ENCODE measurements at regions not wholly inside any gene's neighbourhood (a gene's known extent, or its start where the extent isn't known, plus 50 kb on each side); places are given as distances from the start of the nearest gene placed in this dataset.

GRCh38 chr1:213375002-213375401, 324.0 kb downstream of the RPS6KC1 start:
- no peak for DNase-seq

GRCh38 chr1:213376862-213377372, 325.9 kb downstream of the RPS6KC1 start:
- DNase-seq: no peak

GRCh38 chr1:213380865-213381264, 329.8 kb downstream of the RPS6KC1 start:
- no peak for DNase-seq

- DNase-seq: no peak
Measured at GRCh38 chr1:213381572-213382084, 330.6 kb downstream of the RPS6KC1 start.

GRCh38 chr1:213383465-213383864, 332.4 kb downstream of the RPS6KC1 start:
- no peak for DNase-seq

- no peak for DNase-seq
Measured at GRCh38 chr1:213385201-213385600, 334.2 kb downstream of the RPS6KC1 start.

- DNase-seq: no peak
Measured at GRCh38 chr1:213385806-213386324, 334.8 kb downstream of the RPS6KC1 start.

- no peak for DNase-seq
Measured at GRCh38 chr1:213387380-213388015, 336.5 kb downstream of the RPS6KC1 start.

GRCh38 chr1:213388199-213388598, 337.2 kb downstream of the RPS6KC1 start:
- DNase-seq: no peak

GRCh38 chr1:213389061-213389581, 338.1 kb downstream of the RPS6KC1 start:
- DNase-seq: no peak

- no peak for DNase-seq
Measured at GRCh38 chr1:213391445-213391844, 340.4 kb downstream of the RPS6KC1 start.

GRCh38 chr1:213393860-213394259, 342.8 kb downstream of the RPS6KC1 start:
- no peak for DNase-seq

- no peak for DNase-seq
Measured at GRCh38 chr1:213394837-213395236, 343.8 kb downstream of the RPS6KC1 start.

- DNase-seq: no peak
Measured at GRCh38 chr1:213397638-213398037, 346.6 kb downstream of the RPS6KC1 start.

GRCh38 chr1:213399695-213400094, 348.7 kb downstream of the RPS6KC1 start:
- DNase-seq: no peak

- DNase-seq: no peak
Measured at GRCh38 chr1:213409208-213409631, 358.2 kb downstream of the RPS6KC1 start.

- DNase-seq: no peak
Measured at GRCh38 chr1:213409971-213410370, 358.9 kb downstream of the RPS6KC1 start.

- DNase-seq: no peak
Measured at GRCh38 chr1:213414346-213414745, 363.3 kb downstream of the RPS6KC1 start.

GRCh38 chr1:213414911-213415310, 363.9 kb downstream of the RPS6KC1 start:
- DNase-seq: no peak

- no peak for DNase-seq
Measured at GRCh38 chr1:213415691-213416380, 364.8 kb downstream of the RPS6KC1 start.

GRCh38 chr1:213416461-213417224, 365.6 kb downstream of the RPS6KC1 start:
- no peak for DNase-seq

GRCh38 chr1:213417225-213417820, 366.3 kb downstream of the RPS6KC1 start:
- no peak for DNase-seq

Data from CD4-positive, alpha-beta T cell treated with Interleukin-4 for 1 hour (primary cell).